SKM-1 (cell line): ENCODE measurements at regions not wholly inside any gene's neighbourhood (a gene's known extent, or its start where the extent isn't known, plus 50 kb on each side); places are given as distances from the start of the nearest gene placed in this dataset.

Experiments used
- DNase-seq: peaks from one replicate; lab custom pipeline; 2025; ENCODE audit not compliant: unreplicated experiment; lab: John Stamatoyannopoulos, UW

- DNase-seq: no peak
These were observed 1060.6 kb upstream of the CDH8 start for GRCh38 chr16:63096857-63097256.

DNA sequence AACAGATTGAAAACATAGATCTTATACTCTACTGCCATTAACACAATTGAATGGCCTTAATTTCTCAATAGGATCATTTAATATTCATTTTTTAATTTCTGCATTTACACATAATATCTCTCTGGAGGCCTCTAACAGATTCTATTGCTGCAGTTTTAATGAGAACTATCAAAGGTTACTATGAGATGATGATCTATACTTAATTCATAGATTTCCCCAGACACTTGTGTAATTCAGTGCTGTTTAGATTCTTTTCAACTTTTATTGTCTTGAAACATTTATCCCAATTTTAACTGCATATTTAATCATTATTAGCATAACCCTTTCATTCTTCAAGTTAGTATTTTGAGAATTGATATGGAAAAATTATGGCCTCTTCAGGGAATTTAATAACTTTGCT lies 1056.5 kb upstream of the CDH8 start:
- no peak for DNase-seq

DNA sequence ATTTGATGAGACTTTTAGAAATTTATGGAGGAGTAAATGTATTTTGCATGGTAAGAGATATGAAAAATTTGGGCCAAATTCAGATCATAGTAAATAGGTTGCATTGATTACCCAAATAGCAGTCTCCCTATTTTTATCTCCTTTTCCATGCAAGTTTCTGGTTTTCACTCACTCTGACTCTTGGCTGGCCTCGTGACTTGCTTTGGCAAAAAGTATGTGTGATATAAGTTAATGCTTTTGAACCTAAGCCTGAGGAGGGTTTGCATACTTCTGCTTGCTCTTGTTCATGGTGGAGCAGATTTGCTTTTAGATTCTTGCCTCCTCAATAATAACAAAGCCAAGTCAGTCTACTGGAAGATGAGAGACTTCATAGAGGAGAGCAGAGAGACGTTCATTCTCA lies 1045.9 kb upstream of the CDH8 start:
- DNase-seq: no peak

GRCh38 chr16:63080746-63081145 lies 1044.5 kb upstream of the CDH8 start:
- DNase-seq: no peak

- DNase-seq: no peak
These were observed 1032.8 kb upstream of the CDH8 start for GRCh38 chr16:63069047-63069446.

DNA sequence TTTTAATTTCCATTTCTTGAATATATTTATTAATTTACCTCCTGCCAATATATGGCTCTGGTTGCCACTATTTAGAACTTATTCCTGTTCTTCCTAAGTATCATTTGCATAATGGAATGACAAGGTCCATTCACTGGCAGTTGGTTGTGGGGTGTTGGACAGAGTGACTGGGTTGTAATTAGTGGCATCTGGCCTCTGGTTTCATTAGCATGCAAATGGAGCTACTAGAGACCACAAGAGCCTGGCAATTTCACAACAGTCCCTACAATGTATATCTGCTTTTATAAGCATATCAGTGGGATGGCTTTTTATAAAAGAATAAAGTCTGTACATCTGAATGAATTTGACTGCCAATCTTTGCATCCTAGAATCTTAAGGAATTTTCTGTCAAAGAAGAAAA lies 1030.9 kb upstream of the CDH8 start:
- no peak for DNase-seq

DNA sequence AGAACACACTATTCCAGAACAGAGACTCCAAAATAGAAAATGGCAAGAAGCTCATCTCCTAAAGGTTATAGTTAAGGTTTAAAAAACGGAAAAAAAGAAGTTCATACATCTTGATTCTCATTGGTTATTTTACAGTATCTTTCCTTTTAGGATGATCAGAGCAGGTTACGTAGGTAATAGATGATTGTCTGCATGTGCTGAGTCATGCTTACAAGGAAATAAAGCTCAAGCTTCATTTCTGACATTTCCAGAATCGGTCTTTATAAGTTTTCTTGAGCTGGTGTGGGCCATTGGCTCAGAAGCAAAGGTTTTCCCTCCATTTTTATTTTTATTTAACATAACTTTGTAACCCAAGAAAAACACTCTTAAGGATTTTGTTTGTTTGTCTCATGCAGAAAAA lies 1030.3 kb upstream of the CDH8 start:
- no peak for DNase-seq

DNA sequence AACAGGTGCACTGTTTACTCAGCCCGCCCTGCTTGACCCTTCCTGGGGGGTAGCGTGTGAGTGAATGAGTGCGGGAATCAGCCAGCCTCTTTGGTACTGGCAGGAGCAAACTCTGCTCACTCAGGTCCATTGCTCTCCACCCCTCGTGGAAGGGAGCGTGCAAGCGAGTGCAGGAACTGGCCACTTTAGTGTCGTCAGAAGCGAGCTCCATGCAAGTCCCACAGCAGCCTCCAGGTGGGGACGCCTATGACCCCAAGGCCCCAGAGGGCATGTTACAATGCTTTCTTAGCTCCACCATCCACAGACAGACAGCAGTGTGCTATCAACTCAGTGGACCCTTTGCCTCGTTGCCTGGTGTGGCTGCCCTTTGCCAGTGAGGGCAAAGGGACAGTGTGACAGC lies 1025.1 kb upstream of the CDH8 start:
- no peak for DNase-seq

GRCh38 chr16:63059676-63060075 lies 1023.4 kb upstream of the CDH8 start:
- DNase-seq: no peak

GRCh38 chr16:63057341-63057740 lies 1021.1 kb upstream of the CDH8 start:
- DNase-seq: no peak

- DNase-seq: no peak
These were observed 1014.2 kb upstream of the CDH8 start for GRCh38 chr16:63050391-63050790.

DNA sequence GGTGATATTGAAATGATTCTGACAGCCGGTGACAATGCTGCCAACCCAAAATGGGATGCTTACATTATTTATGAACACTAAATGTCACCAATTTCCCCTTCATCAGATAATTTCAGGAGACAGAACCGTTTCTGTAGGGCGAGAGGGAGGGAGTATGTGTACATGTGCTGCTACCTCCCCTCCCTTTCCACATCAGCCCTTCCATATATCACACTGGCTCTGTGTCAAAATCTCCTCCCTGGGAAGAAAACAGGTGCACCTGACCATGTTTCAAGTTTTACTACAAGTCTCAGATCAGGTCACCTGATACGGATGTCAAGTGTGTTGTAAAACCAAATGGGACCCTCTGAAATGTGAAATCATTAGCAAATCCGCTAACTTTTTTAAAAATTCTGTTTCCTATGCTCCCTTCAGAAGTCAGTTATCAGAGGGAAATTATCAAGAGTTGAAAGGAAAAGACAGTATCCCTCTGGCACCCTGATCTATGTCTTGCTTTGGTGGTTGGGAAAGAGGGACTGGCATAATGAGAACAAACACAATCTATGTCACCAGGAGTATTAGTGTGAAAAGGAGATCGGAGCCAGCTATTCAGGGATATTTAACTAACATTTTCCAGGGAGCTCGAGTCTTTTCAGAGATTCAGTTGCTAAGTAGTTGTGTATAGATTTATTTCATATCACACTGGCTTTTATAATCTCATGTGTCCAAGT lies 1002.3 kb upstream of the CDH8 start:
- no peak for DNase-seq

- DNase-seq: no peak
These were observed 1001.6 kb upstream of the CDH8 start for GRCh38 chr16:63037761-63038396.

DNA sequence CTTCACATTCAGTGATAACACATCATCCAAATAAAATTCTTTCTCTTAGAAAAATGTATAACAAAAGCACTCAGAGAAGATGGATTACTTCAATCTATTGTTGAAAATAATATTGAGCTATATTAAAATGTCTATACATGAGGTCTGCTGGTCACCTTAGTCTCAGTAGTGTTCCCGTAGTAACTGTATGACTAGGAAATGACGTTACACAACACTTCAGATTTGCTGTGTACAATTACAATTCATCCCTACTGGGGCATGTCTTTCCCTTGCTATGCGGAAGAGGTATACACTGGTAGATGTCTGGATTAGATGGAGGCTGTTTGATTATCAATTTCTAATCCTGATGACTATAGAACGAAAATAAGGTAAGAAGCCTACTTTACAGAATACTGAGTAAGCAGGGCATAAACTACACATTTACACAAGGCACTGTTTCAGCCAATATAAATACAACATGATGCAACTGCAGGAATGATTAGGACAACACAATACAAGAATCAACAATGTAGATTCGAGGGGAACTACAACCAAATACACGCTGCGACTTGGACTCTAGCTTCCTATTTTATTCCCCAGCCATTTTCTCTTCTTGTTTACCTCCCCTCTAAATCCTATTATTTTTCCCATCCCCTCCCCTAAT lies 982.5 kb upstream of the CDH8 start:
- DNase-seq: no peak

DNA sequence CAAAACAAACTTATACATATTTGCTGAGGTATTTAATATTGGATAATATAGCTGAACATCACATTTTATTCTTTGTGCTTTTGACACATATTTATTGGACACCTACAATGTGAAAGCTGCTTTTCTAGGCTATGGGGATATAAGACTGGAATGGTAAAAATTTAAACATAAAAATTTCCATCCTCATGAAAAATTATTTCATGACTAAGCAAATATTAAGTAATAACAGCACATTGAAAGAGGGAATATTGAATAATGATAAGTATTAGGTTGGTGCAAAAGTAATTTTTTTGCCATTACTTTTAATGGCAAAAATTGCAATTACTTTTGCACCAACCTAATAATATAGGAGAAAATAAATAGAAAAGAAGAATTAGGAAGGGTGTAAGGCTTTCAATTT lies 972.5 kb upstream of the CDH8 start:
- no peak for DNase-seq

DNA sequence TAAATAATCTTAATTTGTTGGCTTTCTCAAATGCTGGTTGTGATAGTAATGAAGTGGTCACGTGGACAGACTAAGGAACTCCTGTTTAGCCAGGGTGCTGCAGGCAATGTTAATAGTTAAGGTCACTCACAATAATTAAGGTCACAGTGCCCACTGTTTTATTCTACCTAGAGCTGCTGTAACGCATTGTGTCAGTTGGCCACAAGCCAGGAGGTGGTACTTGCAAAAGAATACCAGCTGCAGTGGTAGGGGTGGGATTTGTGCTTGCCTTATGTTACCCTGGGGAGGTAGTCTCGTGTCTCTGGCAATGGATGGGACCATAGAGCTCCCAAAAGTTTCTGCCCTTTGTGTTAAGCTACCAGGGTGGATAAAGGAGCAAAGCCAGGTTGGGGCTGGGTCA lies 969.1 kb upstream of the CDH8 start:
- no peak for DNase-seq

DNA sequence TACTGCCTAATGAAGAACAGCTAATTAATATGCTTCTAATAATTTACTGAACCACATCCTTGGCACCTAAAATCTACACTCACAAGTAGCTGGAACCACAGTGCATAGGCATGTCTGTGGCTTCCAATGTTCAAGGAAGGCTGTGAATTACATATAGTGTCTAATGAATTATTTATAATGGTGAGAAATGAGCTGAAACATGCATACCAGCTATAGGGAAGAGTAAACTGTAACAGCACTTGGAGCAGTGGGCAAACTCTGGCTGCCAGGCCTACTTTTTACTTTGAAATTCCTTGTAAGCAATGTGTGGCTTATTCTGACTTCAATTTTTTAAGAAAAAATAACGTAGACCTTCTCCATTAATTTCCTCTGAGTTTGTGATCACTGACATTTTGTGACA lies 953.2 kb upstream of the CDH8 start:
- no peak for DNase-seq

- DNase-seq: no peak
These were observed 949.5 kb upstream of the CDH8 start for GRCh38 chr16:62985722-62986121.

- DNase-seq: no peak
These were observed 942.2 kb upstream of the CDH8 start for GRCh38 chr16:62978451-62978850.

GRCh38 chr16:62977876-62978275 lies 941.6 kb upstream of the CDH8 start:
- no peak for DNase-seq

- DNase-seq: no peak
These were observed 938.2 kb upstream of the CDH8 start for GRCh38 chr16:62974424-62974823.

GRCh38 chr16:62970851-62971250 lies 934.6 kb upstream of the CDH8 start:
- DNase-seq: no peak
